DOHH2 (cell line): ENCODE measurements at regions not wholly inside any gene's neighbourhood (a gene's known extent, or its start where the extent isn't known, plus 50 kb on each side); places are given as distances from the start of the nearest gene placed in this dataset.

Experiments
- EZH2phosphoT487 ChIP-seq: fragments of 200-600 bp; sonication (generic); IDR thresholded peaks from 2 replicates; pipeline ENCODE4 v1.6.1; 2017; ENCODE audit warnings: borderline replicate concordance, mild to moderate bottlenecking, antibody characterized with exemption, low read length, moderate library complexity, mixed read lengths
- TF ChIP-seq, protein P1 (sequence below): fragments of 200-600 bp; sonication (generic); IDR thresholded peaks from one replicate; pipeline ENCODE4 v1.5.1; 2014; ENCODE audit warnings: antibody characterized with exemption, mild to moderate bottlenecking, low read depth, low read length; ENCODE audit not compliant: poor library complexity, severe bottlenecking

DNA sequence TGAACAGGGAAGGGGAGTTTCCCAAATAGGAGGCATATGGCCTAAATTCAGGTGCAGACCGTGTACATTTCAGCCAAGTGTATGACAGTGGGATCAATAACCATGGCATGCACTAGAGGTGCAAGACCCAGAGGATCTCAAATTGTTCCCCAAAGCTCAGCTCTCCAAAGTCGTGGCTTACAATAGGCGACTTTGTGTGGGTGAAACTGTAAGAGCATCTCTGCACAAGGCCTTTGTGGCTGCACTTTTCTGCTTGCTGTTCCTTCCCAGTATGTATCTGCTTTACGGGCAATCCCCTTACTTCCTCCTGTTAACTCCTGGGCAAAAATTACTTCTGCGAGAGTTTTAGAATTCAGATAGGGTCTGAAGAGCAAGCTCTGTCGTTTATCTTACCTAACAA is 518.3 kb upstream of the ZFP42 start:
- TF ChIP-seq, protein P1, sequence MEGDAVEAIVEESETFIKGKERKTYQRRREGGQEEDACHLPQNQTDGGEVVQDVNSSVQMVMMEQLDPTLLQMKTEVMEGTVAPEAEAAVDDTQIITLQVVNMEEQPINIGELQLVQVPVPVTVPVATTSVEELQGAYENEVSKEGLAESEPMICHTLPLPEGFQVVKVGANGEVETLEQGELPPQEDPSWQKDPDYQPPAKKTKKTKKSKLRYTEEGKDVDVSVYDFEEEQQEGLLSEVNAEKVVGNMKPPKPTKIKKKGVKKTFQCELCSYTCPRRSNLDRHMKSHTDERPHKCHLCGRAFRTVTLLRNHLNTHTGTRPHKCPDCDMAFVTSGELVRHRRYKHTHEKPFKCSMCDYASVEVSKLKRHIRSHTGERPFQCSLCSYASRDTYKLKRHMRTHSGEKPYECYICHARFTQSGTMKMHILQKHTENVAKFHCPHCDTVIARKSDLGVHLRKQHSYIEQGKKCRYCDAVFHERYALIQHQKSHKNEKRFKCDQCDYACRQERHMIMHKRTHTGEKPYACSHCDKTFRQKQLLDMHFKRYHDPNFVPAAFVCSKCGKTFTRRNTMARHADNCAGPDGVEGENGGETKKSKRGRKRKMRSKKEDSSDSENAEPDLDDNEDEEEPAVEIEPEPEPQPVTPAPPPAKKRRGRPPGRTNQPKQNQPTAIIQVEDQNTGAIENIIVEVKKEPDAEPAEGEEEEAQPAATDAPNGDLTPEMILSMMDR = no peak
- no peak for TF ChIP-seq EZH2phosphoT487
